ENCODE measurements at regions not wholly inside any gene's neighbourhood (a gene's known extent, or its start where the extent isn't known, plus 50 kb on each side); places are given as distances from the start of the nearest gene placed in this dataset.

- peak; percentile 19 for DNase-seq (ENCODE audit: low read depth)
Observed at GRCh38 chr14:22039938-22040780, 366.5 kb upstream of the OR4E1 start.

GRCh38 chr14:22036541-22037239, 363.1 kb upstream of the OR4E1 start:
- DNase-seq (ENCODE audit: low read depth), result no peak

- DNase-seq (ENCODE audit: low read depth), result no peak
Observed at GRCh38 chr14:22026527-22026926, 352.9 kb upstream of the OR4E1 start.

- no peak for DNase-seq (ENCODE audit: low read depth)
Observed at GRCh38 chr14:22025879-22026278, 352.3 kb upstream of the OR4E1 start.

- DNase-seq (ENCODE audit: low read depth), result no peak
Observed at GRCh38 chr14:22024137-22024536, 350.5 kb upstream of the OR4E1 start.

- DNase-seq (ENCODE audit: low read depth), result no peak
Observed at GRCh38 chr14:22018890-22019289, 345.3 kb upstream of the OR4E1 start.

- DNase-seq (ENCODE audit: low read depth), result no peak
Observed at GRCh38 chr14:22012452-22012851, 338.8 kb upstream of the OR4E1 start.

GRCh38 chr14:22011253-22011642, 337.6 kb upstream of the OR4E1 start:
- DNase-seq (ENCODE audit: low read depth), result no peak

GRCh38 chr14:22010545-22011252, 337.1 kb upstream of the OR4E1 start:
- DNase-seq (ENCODE audit: low read depth), result no peak

GRCh38 chr14:22008766-22009165, 335.1 kb upstream of the OR4E1 start:
- DNase-seq (ENCODE audit: low read depth), result no peak

- DNase-seq (ENCODE audit: low read depth), result no peak
Observed at GRCh38 chr14:22007784-22008412, 334.3 kb upstream of the OR4E1 start.

GRCh38 chr14:22007363-22007762, 333.7 kb upstream of the OR4E1 start:
- no peak for DNase-seq (ENCODE audit: low read depth)

- no peak for DNase-seq (ENCODE audit: low read depth)
Observed at GRCh38 chr14:22003461-22003860, 329.8 kb upstream of the OR4E1 start.

GRCh38 chr14:22002860-22003284, 329.3 kb upstream of the OR4E1 start:
- DNase-seq (ENCODE audit: low read depth), result peak; percentile 40

GRCh38 chr14:21999402-21999801, 325.8 kb upstream of the OR4E1 start:
- no peak for DNase-seq (ENCODE audit: low read depth)

- peak; percentile 12 for DNase-seq (ENCODE audit: low read depth)
Observed at GRCh38 chr14:21997300-21997699, 323.7 kb upstream of the OR4E1 start.

- DNase-seq (ENCODE audit: low read depth), result no peak
Observed at GRCh38 chr14:21995332-21995731, 321.7 kb upstream of the OR4E1 start.

- no peak for DNase-seq (ENCODE audit: low read depth)
Observed at GRCh38 chr14:21993837-21994236, 320.2 kb upstream of the OR4E1 start.

- DNase-seq (ENCODE audit: low read depth), result no peak
Observed at GRCh38 chr14:21993070-21993469, 319.5 kb upstream of the OR4E1 start.

- DNase-seq (ENCODE audit: low read depth), result peak; percentile 7
Observed at GRCh38 chr14:21991130-21991529, 317.5 kb upstream of the OR4E1 start.

GRCh38 chr14:21990116-21990515, 316.5 kb upstream of the OR4E1 start:
- DNase-seq (ENCODE audit: low read depth), result no peak

- DNase-seq (ENCODE audit: low read depth), result no peak
Observed at GRCh38 chr14:21989090-21989489, 315.5 kb upstream of the OR4E1 start.

Data from T follicular helper cell (primary cell).